HG03342 (cell line): ENCODE measurements at regions not wholly inside any gene's neighbourhood (a gene's known extent, or its start where the extent isn't known, plus 50 kb on each side); places are given as distances from the start of the nearest gene placed in this dataset.

Experiments used
- ATAC-seq: cut with Tn5 transposase; IDR thresholded peaks from one replicate; pipeline ENCODE4 v1.9.1; 2021; ENCODE audit warnings: mild to moderate bottlenecking, moderate library complexity; ENCODE audit not compliant: unreplicated experiment

DNA sequence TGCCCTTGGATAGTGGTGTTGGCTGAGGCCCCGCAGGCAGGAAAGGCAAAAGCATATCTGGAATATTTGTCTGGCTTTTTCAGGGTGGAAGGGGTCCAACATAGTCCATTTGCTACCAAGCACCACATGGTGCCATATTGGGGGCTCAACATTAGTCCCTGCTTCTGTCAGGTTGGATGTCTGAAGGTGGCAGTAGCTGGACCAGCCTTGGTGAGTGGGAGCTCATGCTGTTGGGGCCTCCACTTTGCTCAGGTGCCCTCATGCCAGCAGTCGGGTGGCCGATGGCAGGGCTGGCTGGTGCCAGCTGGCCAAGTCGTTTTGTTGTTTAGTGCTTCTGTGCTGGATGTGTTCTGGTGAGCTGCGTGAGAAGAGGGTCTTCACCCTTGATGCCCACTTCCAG, 135.3 kb downstream of the PAPOLA start:
- no peak for ATAC-seq

DNA sequence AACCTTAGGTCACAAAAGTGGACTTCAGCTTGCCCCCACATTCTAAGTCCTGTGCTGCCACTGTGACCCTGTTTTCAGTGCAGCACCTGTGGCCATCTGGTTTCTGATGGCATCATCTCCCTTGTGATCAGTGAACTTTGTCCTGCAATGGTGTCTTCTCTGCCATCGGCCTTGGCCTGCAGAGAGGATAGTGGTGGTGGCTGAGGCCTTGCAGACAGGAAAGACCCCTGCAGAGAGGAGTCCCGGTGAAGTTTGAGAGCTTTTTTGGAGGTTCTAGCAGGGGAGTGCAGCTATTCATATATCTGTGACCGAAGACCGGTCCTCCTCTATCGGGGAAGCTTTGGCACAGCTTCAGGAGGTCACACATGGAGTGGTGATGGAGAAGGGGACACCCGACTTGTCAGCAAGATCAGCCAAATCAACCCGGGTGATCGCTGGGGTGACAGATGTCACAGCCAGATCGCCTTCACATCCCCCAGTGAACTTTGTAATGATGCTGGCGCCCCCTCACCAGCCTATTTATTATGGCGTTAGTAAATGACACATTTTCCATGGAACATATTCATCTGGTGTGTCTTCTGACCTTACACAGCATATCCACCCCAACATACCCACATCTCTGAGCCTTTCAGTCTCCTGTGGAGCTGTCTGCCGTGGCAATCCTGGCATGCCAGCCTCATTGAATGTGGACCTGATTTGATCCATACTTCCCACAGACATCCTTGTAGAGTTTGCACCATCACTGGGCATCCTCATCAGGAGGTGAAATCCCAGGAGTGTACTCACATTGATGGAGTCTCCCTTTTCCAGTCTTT, 136.1 kb downstream of the PAPOLA start:
- no peak for ATAC-seq

DNA sequence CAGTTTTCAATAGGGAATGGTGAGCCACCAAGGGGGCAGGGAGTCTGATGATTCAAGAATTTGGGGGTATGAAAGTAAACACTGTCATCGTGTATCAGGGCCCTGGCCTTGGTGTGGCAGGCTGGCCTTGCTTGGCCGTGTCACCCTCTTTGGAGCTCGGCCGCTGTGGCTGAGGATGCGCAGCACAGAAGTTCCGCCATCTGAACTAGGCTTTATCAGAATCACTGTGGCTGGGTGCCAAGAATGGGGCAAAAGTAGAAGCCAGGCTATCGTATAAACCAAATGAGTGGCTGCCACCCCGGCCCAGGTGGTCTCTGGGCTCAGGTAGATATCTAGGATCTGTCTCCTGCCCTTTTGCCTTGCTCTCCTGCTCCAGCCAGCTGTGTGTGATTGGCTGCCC, 137.4 kb downstream of the PAPOLA start:
- no peak for ATAC-seq

DNA sequence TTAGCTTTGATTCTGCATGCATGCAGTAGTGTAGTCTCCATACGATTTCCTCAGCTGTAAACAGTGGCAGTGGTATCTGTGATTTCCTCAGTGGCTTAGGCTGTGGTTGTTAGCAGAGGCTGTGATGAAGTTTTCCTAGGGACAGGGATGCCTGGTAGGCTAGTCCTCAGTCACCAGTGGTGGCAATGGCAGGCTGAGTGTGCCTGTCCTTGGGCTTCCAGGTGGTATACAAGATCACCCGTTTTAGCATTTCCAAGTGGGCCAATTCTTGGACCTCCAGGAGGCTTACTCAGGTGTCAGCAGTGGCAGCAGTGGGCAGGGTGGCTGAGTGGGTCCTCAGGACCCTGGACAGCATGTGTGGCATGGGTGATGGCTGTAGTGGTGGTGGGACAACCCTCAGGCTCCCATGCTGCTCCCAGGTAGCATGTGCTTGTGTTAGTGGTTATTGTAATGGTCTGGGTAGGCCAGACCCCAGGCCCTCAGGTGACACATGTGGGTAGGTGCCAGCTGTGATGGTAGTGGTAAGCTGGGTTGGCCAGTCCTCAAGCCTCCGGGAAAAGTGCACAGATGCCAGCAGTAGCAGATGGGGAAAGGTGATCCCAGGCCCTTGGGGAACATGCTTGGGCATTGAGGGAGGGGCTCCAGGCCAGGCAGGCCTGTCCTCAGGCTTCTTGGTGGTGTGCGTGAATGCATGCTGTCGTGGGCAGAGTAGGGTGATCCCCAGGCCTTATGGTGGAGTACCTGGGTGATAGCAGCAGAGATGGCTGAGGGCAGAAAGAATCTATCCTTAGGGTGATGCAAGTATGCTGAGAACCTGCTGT, 146.5 kb downstream of the PAPOLA start:
- no peak for ATAC-seq

DNA sequence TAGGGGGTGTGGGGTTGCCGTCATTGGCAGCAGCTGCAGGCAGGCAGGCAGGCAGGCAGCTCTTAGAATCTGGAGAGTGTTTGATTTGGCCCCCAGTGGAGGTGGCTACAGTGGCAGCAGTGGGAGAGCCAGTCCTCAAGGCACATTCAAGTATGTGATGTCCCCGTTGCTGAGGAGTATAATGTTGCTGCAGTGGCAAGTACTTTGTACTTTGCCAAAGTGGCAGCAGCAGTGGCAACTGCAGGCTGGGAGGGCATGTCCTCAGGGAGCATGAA, 147.1 kb downstream of the PAPOLA start:
- no peak for ATAC-seq

DNA sequence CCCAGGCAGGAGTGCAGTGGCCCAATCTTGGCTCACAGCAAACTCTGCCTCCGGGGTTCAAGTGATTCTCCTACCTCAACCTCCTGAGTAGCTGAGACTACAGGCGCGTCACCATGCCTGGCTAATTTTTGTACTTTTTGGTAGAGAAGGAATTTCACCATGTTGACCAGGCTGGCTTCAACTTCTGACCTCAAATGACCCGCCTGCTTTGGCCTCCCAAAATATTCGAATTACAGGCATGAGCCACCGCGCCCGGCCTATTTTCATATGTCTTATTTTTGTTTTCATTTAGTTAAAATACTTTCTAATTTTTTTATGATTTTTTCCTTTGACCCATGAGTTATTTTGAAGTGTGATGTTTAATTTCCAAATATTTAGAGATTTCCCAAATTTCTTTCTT, 143.6 kb upstream of the VRK1 start:
- no peak for ATAC-seq

DNA sequence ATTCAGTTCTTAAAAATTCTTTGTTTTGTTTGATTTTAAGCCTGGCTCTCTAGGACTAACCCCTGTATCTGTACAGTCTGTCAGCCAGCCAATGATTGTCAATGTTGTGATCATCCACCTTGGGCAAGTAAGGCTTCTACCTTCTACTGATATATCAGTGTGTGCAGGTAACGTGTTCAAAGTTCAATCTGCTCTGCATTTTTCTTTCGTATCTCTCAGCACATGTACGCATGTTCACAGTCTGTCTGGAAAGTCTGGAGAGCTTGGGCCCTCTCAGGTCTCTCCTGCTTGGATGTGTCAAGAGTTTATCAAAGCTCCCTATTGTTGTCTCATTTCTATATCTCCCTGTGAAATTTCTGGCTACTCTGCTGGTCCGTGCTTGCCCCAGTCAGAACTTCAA, 138.6 kb upstream of the VRK1 start:
- ATAC-seq: no peak

DNA sequence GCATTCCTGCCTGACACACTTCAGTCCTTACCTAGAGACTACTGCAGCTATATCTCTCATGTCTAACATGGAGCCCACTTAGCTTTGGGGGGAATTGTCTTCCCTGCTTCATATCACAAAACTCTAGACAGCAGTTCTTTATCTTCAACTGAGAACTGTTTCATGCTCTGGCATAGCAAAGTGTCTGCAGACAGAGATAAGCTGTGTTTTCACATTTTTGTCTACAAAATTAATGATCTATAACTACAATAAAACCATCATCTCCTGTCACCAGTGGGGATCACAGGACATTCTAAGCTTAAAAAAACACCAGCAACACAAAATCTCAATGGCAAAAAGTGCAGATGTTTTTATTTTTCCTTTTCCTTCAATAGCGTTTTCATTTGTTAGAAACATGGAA, 137.1 kb upstream of the VRK1 start:
- no peak for ATAC-seq

DNA sequence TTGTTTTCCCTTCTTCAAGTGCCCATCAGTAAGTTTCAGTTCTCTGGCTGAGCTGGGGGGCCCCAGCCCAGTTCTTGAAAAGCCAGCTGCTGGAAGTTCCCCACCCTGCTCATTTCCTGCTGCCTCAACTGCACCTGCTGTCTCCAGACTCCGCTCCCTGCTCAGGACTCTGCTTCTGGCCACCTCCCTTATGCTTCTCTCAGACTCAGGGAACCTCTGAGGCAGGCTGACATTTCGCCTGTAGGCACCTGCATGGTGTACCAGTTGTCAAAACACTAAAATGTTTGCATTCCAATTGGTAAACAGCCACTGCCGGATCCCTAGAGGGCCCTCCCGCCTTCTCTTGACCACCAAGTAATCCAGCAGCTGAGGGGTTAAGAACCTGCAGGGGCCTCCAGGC, 136.5 kb upstream of the VRK1 start:
- ATAC-seq: no peak

DNA sequence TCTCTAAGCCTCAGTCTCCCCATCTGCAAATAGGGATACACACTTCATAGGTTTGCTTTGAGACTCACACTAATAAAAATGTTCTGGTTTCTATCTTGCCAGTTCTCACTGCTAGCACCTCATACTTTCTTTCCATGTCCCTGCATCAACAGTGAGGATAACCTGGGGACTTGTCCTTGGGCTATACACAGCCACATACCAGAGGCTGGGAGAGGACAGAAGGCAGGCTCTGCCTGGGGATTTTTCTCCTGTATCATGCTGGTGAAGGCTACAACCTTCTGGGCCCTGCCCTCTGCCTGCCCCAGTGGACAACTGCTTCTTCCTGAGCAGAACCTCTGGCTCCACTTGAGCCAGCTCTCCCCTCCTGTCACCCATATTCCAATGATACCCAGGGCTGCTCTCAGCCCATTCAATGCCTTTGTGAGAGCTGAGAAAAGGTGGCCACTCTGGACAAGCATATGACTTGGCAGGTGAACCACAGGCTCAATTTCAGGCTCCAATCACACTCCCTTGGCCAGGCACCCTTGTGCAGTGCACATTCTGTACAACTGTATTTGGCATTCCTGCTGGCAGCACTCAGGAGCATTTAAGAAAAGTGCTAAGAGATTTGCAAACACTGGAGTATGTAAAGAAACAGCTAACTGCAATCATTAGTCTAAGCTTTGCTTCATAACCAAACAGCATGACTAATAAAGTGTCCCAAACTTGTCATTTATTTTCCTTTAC, 135.8 kb upstream of the VRK1 start:
- ATAC-seq: no peak

DNA sequence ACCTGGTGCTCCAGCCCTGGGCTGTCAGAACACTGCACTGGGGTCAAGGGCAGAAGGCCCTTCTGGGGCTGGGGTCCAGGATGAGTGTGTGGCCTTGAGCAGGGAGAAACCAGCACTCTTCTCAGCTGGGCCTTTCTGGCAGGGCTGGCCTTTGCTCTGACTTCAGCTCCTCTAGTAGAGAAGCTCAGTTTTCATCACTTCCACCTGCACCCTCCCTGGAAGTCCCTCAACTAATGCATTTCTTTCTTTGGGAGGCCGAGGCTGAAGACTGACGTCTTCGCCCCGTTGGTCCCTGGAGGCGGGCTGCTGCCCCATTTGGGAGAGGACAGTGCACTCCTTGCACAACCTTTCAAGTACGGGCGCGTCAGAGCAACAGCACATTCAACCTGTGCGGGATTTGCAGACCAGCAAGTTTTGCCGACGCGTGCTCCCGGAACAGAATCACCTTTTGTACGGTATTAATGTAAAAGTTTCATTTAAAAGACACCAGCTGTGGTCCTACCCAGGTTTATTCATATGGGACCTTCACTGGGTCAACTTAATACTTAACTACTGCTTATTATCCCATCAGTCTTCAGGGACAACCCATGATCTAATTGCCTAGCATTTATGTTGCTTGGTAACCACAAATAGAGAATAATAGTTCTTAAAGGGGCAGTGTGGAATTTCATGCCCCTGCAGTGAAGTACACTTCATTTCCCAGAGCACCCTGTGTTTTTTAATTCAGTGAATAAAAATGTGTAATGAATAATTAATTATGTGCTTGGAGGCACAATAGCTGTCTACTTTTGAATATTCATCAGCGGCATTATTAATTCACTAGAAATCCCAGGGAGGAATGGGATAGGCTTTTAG, 134.8 kb upstream of the VRK1 start:
- ATAC-seq: no peak

DNA sequence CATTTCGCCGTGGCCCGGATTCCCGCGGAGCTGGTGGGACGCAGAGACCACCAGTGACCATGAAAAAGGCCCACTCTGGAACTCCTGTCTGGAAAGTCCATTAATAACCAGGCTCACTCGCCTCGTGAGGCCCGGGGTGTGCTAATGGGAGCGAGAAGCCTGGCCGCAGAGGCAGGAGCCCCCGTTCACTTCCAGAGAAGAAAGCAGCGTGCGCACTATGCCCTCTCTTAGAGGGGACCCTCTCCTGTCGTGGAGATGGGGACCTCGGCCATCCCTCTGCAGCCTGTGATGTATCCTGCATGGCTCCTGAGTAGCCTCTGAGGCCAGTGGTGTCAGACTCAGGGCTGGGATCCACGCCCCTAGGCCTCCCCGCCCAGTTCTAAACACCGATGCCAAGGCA, 134.1 kb upstream of the VRK1 start:
- no peak for ATAC-seq

DNA sequence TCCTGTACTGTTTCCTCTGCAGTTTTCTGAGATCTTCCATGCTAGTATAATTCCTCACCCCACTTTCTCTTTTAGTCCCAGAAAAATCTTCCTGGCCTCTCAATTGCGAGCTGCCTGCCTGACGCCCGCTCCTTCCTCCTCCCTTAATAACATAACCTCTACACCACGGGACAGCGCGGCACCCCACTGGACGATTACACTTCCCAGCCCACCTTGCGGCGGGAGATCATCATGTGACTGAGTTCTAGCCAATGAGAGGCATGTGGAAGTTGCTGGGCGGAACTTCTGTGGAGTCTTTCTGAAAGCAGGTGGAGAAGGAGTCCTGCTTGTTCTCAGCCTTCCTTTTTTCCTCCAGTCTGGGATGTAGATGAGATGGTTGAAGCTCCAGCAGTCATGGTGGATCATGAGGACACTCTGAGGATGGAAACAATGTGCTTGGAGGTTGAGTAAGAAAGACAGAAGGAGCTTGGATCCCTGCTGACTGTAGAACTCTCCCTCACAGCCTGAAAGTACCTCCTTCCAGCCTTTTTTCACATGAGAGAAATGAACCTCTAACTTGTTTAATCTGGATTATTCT, 133.6 kb upstream of the VRK1 start:
- ATAC-seq: no peak

DNA sequence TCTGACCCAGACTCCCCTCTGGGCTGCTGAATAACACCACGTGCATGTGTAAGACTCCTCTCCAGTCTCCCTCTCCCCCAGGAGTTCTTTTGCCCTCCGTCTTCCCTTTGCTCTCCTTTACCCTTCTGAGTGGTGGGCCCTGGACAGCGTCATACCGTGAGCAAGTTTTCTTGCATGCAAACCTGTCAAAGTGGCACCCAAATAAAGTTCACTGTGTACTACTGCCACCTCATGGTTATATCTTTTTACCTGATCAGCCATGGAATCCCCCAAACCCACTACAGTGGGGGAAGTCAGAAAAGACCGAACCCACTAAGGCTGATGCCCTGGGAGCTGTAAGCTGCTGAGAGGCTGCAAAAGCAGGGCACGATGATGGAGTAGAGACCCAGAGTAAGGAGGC, 131.1 kb upstream of the VRK1 start:
- ATAC-seq: no peak

DNA sequence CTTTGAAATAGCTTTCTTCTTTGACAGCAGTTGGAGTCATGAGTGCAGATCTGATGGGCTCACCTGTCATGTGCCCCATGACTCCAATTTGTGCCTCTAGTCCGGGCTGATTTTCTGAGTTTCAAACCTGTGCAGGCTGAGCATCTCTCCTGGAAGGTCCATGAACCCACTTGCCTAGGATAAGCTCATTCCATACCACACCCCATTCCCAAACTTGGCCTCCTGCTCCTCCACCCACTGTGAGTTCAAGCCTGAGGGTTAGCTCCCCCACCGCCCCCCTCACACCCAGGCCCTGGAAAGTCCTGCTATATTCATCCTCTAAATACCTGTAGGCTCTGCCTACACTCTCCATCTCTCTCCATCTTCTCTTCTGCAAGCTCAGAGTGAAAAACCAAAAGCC, 126.8 kb upstream of the VRK1 start:
- no peak for ATAC-seq

DNA sequence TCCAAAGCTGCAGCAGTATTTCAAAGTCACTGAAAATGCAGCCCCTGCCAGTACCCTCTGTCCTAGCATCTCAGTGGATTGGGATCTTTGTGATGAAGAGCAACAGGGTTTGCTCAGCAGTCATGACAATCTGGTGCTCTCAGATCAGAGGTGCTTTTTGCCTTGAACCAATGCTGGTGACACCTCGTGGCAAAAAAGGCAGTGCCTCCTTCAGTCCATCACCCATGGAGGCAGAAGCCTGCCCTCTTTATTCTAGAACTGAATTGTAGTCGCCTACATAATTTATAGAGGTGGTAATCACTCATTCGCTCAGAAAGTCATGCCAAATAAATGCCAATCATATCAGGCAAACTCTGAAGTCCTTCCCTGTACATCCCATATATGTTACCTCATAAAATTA, 126.0 kb upstream of the VRK1 start:
- no peak for ATAC-seq

DNA sequence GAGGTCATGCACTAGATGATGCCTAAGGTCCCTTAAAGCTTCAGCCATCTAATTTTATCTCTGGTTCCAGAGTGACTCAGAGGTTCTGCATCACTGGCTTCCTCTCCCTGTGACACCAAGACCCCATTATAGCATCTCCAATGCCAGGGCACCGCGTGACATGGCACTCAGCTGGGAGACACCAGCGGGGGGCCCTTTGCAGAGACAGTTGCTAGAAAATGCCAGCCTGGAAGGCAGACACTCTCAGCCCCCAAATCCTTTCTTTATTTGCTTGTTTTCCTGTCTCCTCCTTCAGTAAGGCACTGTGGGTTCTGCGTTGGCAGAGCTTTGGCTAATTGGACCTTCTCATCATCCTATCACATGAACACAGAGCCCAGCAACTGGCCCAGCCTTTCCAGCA, 123.5 kb upstream of the VRK1 start:
- no peak for ATAC-seq

DNA sequence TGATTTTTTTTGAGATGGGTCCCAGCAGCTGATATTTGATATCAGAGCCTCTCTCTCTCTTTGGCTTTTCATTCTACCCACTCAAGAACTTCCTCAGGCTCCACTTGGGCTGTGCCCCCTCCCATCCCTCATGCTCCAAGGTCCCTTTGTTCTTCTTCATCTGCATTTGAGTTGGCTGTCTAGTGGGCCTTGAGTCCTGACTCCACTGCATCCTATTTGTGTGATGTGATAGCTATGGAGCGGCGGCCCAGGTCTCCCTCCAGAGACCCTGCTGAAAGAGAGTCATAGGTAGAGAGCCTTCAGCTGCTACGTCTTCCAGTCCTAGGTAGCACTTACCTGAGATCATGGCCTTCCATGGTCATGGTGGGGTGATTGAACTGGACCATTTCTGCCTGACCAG, 123.1 kb upstream of the VRK1 start:
- no peak for ATAC-seq

DNA sequence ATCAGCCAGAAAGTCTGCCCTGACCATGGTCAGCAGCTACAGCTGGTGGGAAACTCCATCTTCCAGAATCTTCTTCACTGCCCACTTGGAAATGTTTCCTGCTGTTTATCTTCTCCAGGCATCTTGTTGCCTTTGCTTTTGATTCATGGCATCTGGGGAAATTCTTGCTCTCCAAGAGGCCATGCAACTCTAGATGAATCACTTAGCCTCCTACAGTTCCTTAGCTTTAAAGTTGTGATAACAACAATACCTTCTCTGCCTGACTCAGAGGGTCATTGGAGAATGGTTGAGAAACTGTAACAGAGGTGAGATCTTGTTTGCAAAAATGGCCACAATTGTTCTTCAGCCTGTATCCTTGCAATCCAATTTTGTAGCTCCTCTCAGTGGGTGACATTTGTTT, 121.0 kb upstream of the VRK1 start:
- ATAC-seq: no peak

DNA sequence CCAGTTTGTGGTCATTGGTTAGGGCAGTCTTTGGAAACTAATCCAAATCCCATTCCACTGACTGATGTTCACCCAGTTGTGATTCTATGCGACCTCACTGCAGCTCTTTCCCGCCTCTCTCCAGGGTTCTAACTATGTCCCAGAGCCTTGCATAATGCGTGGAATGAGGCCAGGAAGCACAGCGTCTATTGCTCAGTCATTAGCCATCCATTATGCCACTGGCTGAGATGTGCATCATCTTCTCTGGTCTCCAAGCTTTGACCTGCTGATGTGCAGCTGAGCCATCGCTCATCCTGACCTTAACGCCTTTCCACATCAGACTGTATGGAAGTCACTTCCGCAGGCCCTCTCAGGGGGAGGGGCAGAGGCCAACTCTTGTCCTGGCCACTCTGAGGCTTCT, 115.4 kb upstream of the VRK1 start:
- ATAC-seq: no peak

DNA sequence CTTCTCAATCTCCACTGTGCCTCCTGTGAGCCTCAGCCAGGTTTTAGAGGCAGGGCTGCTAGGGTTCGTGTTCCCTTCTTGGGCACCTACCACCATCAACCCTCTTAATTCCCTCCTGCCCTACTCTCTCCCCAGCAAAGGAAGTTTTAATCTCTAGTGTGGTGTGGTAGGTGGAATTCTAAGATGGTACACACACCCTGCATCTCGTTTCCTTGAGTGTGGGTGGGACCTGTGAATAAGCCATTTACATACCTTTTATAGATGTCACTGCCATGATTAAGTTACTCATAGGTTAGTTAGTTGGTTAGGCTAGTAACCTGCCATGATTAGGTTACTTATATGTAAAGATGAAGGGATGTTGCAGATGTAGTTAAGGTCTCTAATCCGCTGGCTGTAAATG, 114.8 kb upstream of the VRK1 start:
- ATAC-seq: no peak
